Hepatocyte (in vitro differentiated cells): ENCODE measurements at regions not wholly inside any gene's neighbourhood (a gene's known extent, or its start where the extent isn't known, plus 50 kb on each side); places are given as distances from the start of the nearest gene placed in this dataset.

Source experiments
- DNase-seq: peaks from one replicate; pipeline ENCODE4 v3.0.0-alpha.2; 2016; ENCODE audit warnings: low spot score
- H2AFZ ChIP-seq: fragments of 200-600 bp; sonication (generic); 2 replicates; pipeline ENCODE4 v1.6.0; 2016; ENCODE audit warnings: antibody characterized with exemption, mild to moderate bottlenecking
- H3K27ac ChIP-seq: fragments of 200-600 bp; sonication (generic); 2 replicates; pipeline ENCODE4 v1.5.1; 2016; ENCODE audit warnings: mild to moderate bottlenecking
- H3K27me3 ChIP-seq: fragments of 200-600 bp; sonication (generic); 2 replicates; pipeline ENCODE4 v1.6.1; 2016
- H3K36me3 ChIP-seq: fragments of 200-600 bp; sonication (generic); replicated peaks from 2 replicates; pipeline ENCODE4 v1.5.1; 2016; ENCODE audit warnings: low read depth; ENCODE audit not compliant: insufficient read depth
- H3K4me1 ChIP-seq: fragments of 200-600 bp; sonication (generic); 2 replicates; pipeline ENCODE4 v1.5.1; 2016; ENCODE audit warnings: mild to moderate bottlenecking, moderate library complexity; ENCODE audit not compliant: insufficient read depth
- H3K4me2 ChIP-seq: fragments of 200-600 bp; sonication (generic); 2 replicates; pipeline ENCODE4 v1.6.0; 2016
- H3K4me3 ChIP-seq: fragments of 200-600 bp; sonication (generic); 2 replicates; pipeline ENCODE4 v1.5.1; 2016; ENCODE audit warnings: mild to moderate bottlenecking
- H3K79me2 ChIP-seq: fragments of 200-600 bp; sonication (generic); 2 replicates; pipeline ENCODE4 v1.6.0; 2017; ENCODE audit warnings: mild to moderate bottlenecking
- H3K9me2 ChIP-seq: fragments of 200-600 bp; sonication (generic); replicated peaks from 2 replicates; pipeline ENCODE4 v1.6.0; 2017; ENCODE audit warnings: mild to moderate bottlenecking; ENCODE audit not compliant: insufficient read depth
- H3K9me3 ChIP-seq: fragments of 200-600 bp; sonication (generic); 2 replicates; pipeline ENCODE4 v1.5.1; 2016; ENCODE audit warnings: low read depth, mild to moderate bottlenecking
- H4K20me1 ChIP-seq: fragments of 200-600 bp; sonication (generic); 2 replicates; pipeline ENCODE4 v1.6.0; 2016; ENCODE audit warnings: mild to moderate bottlenecking; ENCODE audit not compliant: insufficient read depth, poor library complexity, severe bottlenecking
- CTCF ChIP-seq: fragments of 200-600 bp; sonication (generic); IDR thresholded peaks from 2 replicates; pipeline ENCODE4 v1.5.1; 2016; ENCODE audit warnings: antibody characterized with exemption, mild to moderate bottlenecking; ENCODE audit not compliant: poor library complexity
- EZH2 ChIP-seq: fragments of 200-600 bp; sonication (generic); IDR thresholded peaks from 2 replicates; pipeline ENCODE4 v1.6.1; 2016; ENCODE audit warnings: antibody characterized with exemption, mild to moderate bottlenecking, borderline replicate concordance
- EZH2phosphoT487 ChIP-seq: fragments of 200-600 bp; sonication (generic); IDR thresholded peaks from one replicate; pipeline ENCODE4 v1.6.1; 2018; ENCODE audit warnings: antibody characterized with exemption, mild to moderate bottlenecking, low read depth, moderate library complexity; ENCODE audit not compliant: unreplicated experiment, severe bottlenecking
- WGBS: methylation state at CpG from one replicate; pipeline ENCODE4 v1.1.6; 2016; ENCODE audit warnings: low lambda C conversion rate; ENCODE audit errors: missing lambda C conversion rate; 5-methylcytosine and 5-hydroxymethylcytosine counted together

- DNase-seq: no peak
- Histone ChIP-seq H4K20me1 (no peaks in the 10 kb centered on the region), H3K27me3 (no peaks in the 10 kb centered on the region), H3K9me3 (no peaks in the 10 kb centered on the region), H3K4me3 (no peak overlapping the region), H3K27ac (no peak overlapping the region), H3K4me2 (no peak overlapping the region), H3K9me2 (no peaks in the 10 kb centered on the region), H3K4me1 (no peaks in the 10 kb centered on the region), H2AFZ (no peak overlapping the region), H3K36me3 (no peaks in the 10 kb centered on the region), H3K79me2 (no peaks in the 10 kb centered on the region)
- 92% methylated on average over 5 of the region's 5 CpGs for WGBS
- TF ChIP-seq EZH2 (no peak), EZH2phosphoT487 (no peak)
Measured at GRCh38 chr2:62437785-62438184, 68.2 kb downstream of the TMEM17 start.

- WGBS: 82% methylated on average over 3 of the region's 3 CpGs
- TF ChIP-seq EZH2phosphoT487 (no peak), CTCF (no peak), EZH2 (no peak)
- no peaks in the 10 kb centered on the region for H3K36me3 ChIP-seq
- H3K27me3 ChIP-seq: no peaks in the 10 kb centered on the region
- no peaks in the 10 kb centered on the region for H3K9me3 ChIP-seq
- no peaks in the 10 kb centered on the region for H4K20me1 ChIP-seq
- no peaks in the 10 kb centered on the region for H3K79me2 ChIP-seq
- H2AFZ ChIP-seq: no peak overlapping the region
- H3K27ac ChIP-seq: no peak overlapping the region
- H3K9me2 ChIP-seq: no peaks in the 10 kb centered on the region
- no peak overlapping the region for H3K4me3 ChIP-seq
- H3K4me1 ChIP-seq: no peaks in the 10 kb centered on the region
- DNase-seq: no peak
- H3K4me2 ChIP-seq: no peak overlapping the region
Measured at GRCh38 chr2:62435720-62436119, 70.3 kb downstream of the TMEM17 start.

- Histone ChIP-seq H3K27ac (no peak overlapping the region), H3K79me2 (no peaks in the 10 kb centered on the region), H3K9me2 (no peaks in the 10 kb centered on the region), H4K20me1 (no peaks in the 10 kb centered on the region), H3K9me3 (no peaks in the 10 kb centered on the region), H3K4me3 (no peak overlapping the region), H2AFZ (no peak overlapping the region), H3K27me3 (no peaks in the 10 kb centered on the region), H3K36me3 (no peaks in the 10 kb centered on the region), H3K4me1 (no peaks in the 10 kb centered on the region), H3K4me2 (no peak overlapping the region)
- no peak for DNase-seq
- WGBS: 86% methylated on average over 3 of the region's 3 CpGs
- no peak for TF ChIP-seq EZH2
- no peak for TF ChIP-seq EZH2phosphoT487
- no peak for TF ChIP-seq CTCF
Measured at GRCh38 chr2:62432407-62432806, 73.6 kb downstream of the TMEM17 start.

- WGBS: 93% methylated on average over 3 of the region's 3 CpGs
- Histone ChIP-seq H3K4me1 (no peaks in the 10 kb centered on the region), H3K27me3 (no peaks in the 10 kb centered on the region), H2AFZ (no peak overlapping the region), H4K20me1 (no peaks in the 10 kb centered on the region), H3K9me3 (no peaks in the 10 kb centered on the region), H3K36me3 (no peaks in the 10 kb centered on the region), H3K9me2 (no peaks in the 10 kb centered on the region), H3K4me2 (no peak overlapping the region), H3K79me2 (no peaks in the 10 kb centered on the region), H3K27ac (no peak overlapping the region), H3K4me3 (no peak overlapping the region)
- TF ChIP-seq CTCF (no peak), EZH2 (no peak), EZH2phosphoT487 (no peak)
- DNase-seq: no peak
Measured at GRCh38 chr2:62431512-62431911, 74.5 kb downstream of the TMEM17 start.
